Endometrium (tissue), 2 donors: ENCODE measurements at regions not wholly inside any gene's neighbourhood (a gene's known extent, or its start where the extent isn't known, plus 50 kb on each side); places are given as distances from the start of the nearest gene placed in this dataset.

Experiments used
- FAIRE-seq: peaks from 2 replicates; lab custom pipeline; 2012; peaks lifted over from hg19 to GRCh38; lab: Jason Lieb, UNC
- donor health status: control.
- donor health status: control.

DNA sequence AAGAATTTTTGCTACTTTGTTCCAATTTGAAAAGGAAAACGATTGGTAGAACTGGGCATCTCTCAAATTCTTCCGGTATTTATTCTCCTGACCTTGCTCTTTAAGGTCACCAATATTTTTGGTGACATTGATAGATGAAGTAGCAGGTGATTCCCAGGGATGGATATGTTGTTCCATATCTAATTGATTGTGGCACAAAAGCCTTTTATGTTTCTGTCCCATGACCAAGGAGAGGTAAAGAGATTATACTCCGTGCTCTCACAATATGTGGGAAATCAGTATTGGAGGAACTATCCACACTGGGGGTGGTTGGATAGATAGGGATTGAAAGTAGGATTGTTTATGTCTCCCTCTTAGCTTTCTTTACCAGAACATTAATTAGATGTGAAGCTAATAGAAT is 61.7 kb upstream of the LRIG3 start:
- no peak for FAIRE-seq

DNA sequence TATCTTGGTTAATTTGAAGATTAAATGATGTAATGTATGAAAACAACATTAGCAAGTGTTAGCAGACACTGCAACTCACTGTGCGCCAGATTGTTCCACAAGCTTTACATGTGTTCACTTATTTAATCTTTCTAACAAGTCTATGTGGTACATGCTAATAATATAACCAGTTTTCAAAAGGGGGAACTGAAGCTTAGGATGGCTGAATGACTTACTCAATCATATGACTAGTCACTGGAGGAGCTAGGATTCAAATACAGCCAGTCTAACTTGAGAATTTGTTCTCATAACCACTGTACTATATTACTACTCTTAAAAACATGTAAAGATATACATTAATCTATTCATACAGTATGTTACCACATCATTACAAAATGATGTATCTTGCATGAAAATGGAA is 60.5 kb upstream of the LRIG3 start:
- FAIRE-seq: no peak

- FAIRE-seq: no peak
Observed at GRCh38 chr12:58978717-58979116, 58.4 kb upstream of the LRIG3 start.

GRCh38 chr12:58977476-58977875 is 57.2 kb upstream of the LRIG3 start:
- no peak for FAIRE-seq

- FAIRE-seq: no peak
Observed at GRCh38 chr12:58976146-58976545, 55.8 kb upstream of the LRIG3 start.
